NCI-H524 treated with DMSO at 0.1 percent for 48 hours (cell line): ENCODE measurements at regions not wholly inside any gene's neighbourhood (a gene's known extent, or its start where the extent isn't known, plus 50 kb on each side); places are given as distances from the start of the nearest gene placed in this dataset.

Experiments
- DNase-seq: peaks from one replicate; lab custom pipeline; 2025; lab: John Stamatoyannopoulos, UW

GRCh38 chr11:42593441-42593840 lies 718.4 kb upstream of the API5 start:
- no peak for DNase-seq

GRCh38 chr11:42595876-42596275 lies 715.9 kb upstream of the API5 start:
- no peak for DNase-seq

GRCh38 chr11:42596576-42597145 lies 715.1 kb upstream of the API5 start:
- DNase-seq = no peak

GRCh38 chr11:42598341-42598740 lies 713.5 kb upstream of the API5 start:
- DNase-seq = no peak

GRCh38 chr11:42620796-42621195 lies 691.0 kb upstream of the API5 start:
- DNase-seq = no peak

- no peak for DNase-seq
Measured at GRCh38 chr11:42625757-42626665, 685.8 kb upstream of the API5 start.

GRCh38 chr11:42631220-42631843 lies 680.5 kb upstream of the API5 start:
- peak; percentile 1 for DNase-seq

- no peak for DNase-seq
Measured at GRCh38 chr11:42646959-42647358, 664.8 kb upstream of the API5 start.

- no peak for DNase-seq
Measured at GRCh38 chr11:42647993-42648392, 663.8 kb upstream of the API5 start.

- no peak for DNase-seq
Measured at GRCh38 chr11:42651621-42652020, 660.2 kb upstream of the API5 start.

- DNase-seq = no peak
Measured at GRCh38 chr11:42657169-42657568, 654.6 kb upstream of the API5 start.

GRCh38 chr11:42661942-42662341 lies 649.9 kb upstream of the API5 start:
- no peak for DNase-seq

GRCh38 chr11:42669248-42669976 lies 642.4 kb upstream of the API5 start:
- DNase-seq = no peak

- DNase-seq = no peak
Measured at GRCh38 chr11:42674436-42674835, 637.4 kb upstream of the API5 start.

GRCh38 chr11:42707541-42707940 lies 604.3 kb upstream of the API5 start:
- DNase-seq = no peak

GRCh38 chr11:42709216-42709615 lies 602.6 kb upstream of the API5 start:
- no peak for DNase-seq

GRCh38 chr11:42713279-42713678 lies 598.5 kb upstream of the API5 start:
- DNase-seq = no peak

GRCh38 chr11:42713753-42714152 lies 598.0 kb upstream of the API5 start:
- DNase-seq = no peak

- no peak for DNase-seq
Measured at GRCh38 chr11:42720716-42721563, 590.9 kb upstream of the API5 start.

- no peak for DNase-seq
Measured at GRCh38 chr11:42727879-42728278, 583.9 kb upstream of the API5 start.

GRCh38 chr11:42762348-42762747 lies 549.4 kb upstream of the API5 start:
- DNase-seq = no peak

- DNase-seq = no peak
Measured at GRCh38 chr11:42764936-42765335, 546.9 kb upstream of the API5 start.
